K562 (cell line): ENCODE measurements at regions not wholly inside any gene's neighbourhood (a gene's known extent, or its start where the extent isn't known, plus 50 kb on each side); places are given as distances from the start of the nearest gene placed in this dataset.

Experiments
- EZH2 ChIP-seq: IDR thresholded peaks from 2 replicates; pipeline ENCODE4 v1.6.1; 2012; ENCODE audit warnings: low read depth, mild to moderate bottlenecking, inconsistent platforms, low read length, borderline replicate concordance
- NFATC3 ChIP-seq: fragments of 450-650 bp; IDR thresholded peaks from 2 replicates; pipeline ENCODE4 v1.6.1; 2017; ENCODE audit warnings: mild to moderate bottlenecking
- RB1 ChIP-seq: fragments of 450-650 bp; IDR thresholded peaks from 2 replicates; pipeline ENCODE4 v1.6.1; 2017; ENCODE audit warnings: low read depth, mild to moderate bottlenecking
- SNRNP70 ChIP-seq: fragments of 200-400 bp; formaldehyde crosslinking; optimal IDR thresholded peaks from 2 replicates; pipeline ENCODE3; 2017; ENCODE audit warnings: low read depth, low read length
- TEAD4 ChIP-seq, 2 experiments: sonication (generic) in 1 of 2; formaldehyde crosslinking in 1 of 2; IDR thresholded peaks; 2 replicates each; pipeline versions ENCODE4 v1.6.1 to v1.8.0; 2012 to 2022; ENCODE audit warnings: borderline replicate concordance in 1 of 2, inconsistent platforms in 1 of 2, low read length in 1 of 2, mild to moderate bottlenecking in 1 of 2, missing genetic modification reagents in 1 of 2
- TGIF2 ChIP-seq: sonication (generic); formaldehyde crosslinking; IDR thresholded peaks from 2 replicates; pipeline ENCODE4 v1.8.1; 2022; ENCODE audit warnings: mild to moderate bottlenecking, missing genetic modification reagents, moderate library complexity
- UBTF ChIP-seq, 2 experiments: IDR thresholded peaks; 2 replicates each; pipeline ENCODE4 v1.6.1; 2012; ENCODE audit warnings: improper control_type of control experiment in 2 of 2, low read depth in 2 of 2, low read length in 2 of 2, borderline replicate concordance in 1 of 2
- WHSC1 ChIP-seq: IDR thresholded peaks from one replicate; pipeline ENCODE4 v1.6.1; 2012; ENCODE audit warnings: low read length, control low read depth, inconsistent platforms
- ZNF436 ChIP-seq: fragments of 250-450, 450-650 bp; sonication (Bioruptor Pico); formaldehyde crosslinking; IDR thresholded peaks from 2 replicates; pipeline ENCODE4 v1.7.0; 2020; ENCODE audit warnings: mild to moderate bottlenecking
- ZNF518B ChIP-seq: fragments of 250-450 bp; sonication (Bioruptor Pico); IDR thresholded peaks from 2 replicates; pipeline ENCODE4 v1.5.0; 2021; ENCODE audit warnings: mild to moderate bottlenecking, moderate library complexity

GRCh38 chr6:54992789-54993188, 146.2 kb downstream of the FAM83B start:
- TF ChIP-seq ZNF436 (no peak), RB1 (no peak), ZNF518B (CRISPR knock-in tag) (no peak), EZH2 (no peak), TGIF2 (CRISPR knock-in tag) (no peak), TEAD4 (IDR thresholded peaks at IDR 0.05; ENCODE audit: low read length) (no peak), TEAD4 (CRISPR knock-in tag; IDR thresholded peaks at IDR 0.05; ENCODE audit: borderline replicate concordance) (no peak), WHSC1 (no peak), NFATC3 (no peak), SNRNP70 (no peak), UBTF (IDR thresholded peaks at IDR 0.05; ENCODE audit: borderline replicate concordance in 1 of 2, low read depth in 2 of 2, low read length in 2 of 2) (no peak)
